ENCODE measurements at regions not wholly inside any gene's neighbourhood (a gene's known extent, or its start where the extent isn't known, plus 50 kb on each side); places are given as distances from the start of the nearest gene placed in this dataset.

DNA sequence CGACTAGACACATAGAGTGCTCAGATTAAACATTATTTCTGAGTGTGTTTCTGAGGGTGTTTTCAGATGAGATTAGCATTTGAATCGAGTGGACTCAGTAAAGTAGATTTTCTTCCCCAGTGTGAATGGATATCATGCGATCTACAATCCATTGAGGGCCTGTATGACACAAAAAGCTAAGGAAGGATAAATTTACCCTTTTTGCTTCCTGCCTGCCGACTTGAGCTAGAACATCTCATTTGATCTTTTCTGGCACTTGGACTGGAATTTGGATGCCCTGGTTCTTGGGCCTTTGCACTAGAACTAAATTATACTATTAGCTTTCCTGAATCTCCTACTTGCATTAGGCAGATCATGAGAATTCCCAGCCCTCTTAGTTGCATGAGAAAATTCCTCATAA lies 675.8 kb downstream of the DOK5 start:
- TF ChIP-seq, protein P1, sequence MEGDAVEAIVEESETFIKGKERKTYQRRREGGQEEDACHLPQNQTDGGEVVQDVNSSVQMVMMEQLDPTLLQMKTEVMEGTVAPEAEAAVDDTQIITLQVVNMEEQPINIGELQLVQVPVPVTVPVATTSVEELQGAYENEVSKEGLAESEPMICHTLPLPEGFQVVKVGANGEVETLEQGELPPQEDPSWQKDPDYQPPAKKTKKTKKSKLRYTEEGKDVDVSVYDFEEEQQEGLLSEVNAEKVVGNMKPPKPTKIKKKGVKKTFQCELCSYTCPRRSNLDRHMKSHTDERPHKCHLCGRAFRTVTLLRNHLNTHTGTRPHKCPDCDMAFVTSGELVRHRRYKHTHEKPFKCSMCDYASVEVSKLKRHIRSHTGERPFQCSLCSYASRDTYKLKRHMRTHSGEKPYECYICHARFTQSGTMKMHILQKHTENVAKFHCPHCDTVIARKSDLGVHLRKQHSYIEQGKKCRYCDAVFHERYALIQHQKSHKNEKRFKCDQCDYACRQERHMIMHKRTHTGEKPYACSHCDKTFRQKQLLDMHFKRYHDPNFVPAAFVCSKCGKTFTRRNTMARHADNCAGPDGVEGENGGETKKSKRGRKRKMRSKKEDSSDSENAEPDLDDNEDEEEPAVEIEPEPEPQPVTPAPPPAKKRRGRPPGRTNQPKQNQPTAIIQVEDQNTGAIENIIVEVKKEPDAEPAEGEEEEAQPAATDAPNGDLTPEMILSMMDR (IDR thresholded peaks at IDR 0.05), result no peak
- TF ChIP-seq EP300 (IDR thresholded peaks at IDR 0.05), result no peak
